GM19025 (cell line): ENCODE measurements at regions not wholly inside any gene's neighbourhood (a gene's known extent, or its start where the extent isn't known, plus 50 kb on each side); places are given as distances from the start of the nearest gene placed in this dataset.

ENCODE experiments used
- ATAC-seq: cut with Tn5 transposase; IDR thresholded peaks from one replicate; pipeline ENCODE4 v1.9.1; 2021; ENCODE audit warnings: mild to moderate bottlenecking, low read depth, moderate library complexity; ENCODE audit not compliant: unreplicated experiment

DNA sequence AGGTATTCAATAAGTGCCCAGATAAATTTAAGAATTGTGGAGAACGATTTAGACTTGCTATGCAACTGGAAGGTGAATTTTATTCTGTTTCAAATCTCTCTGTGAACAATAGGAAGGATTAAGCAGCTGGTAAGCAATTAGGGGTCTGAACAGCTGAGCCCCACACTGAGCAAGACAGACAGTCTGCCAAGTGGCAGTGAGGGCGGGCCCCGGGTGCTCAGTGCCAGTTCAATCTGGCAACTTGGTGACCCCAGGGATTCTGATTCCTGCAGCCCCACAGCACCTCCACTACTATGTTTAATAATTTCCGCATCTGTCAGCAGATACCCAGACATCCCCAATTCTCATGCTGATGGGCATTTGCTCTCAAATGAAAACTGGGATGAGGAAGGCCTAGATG is 317.3 kb downstream of the PPP1R2C start:
- no peak for ATAC-seq

GRCh38 chrX:42459735-42460134 is 318.2 kb downstream of the PPP1R2C start:
- ATAC-seq: no peak

DNA sequence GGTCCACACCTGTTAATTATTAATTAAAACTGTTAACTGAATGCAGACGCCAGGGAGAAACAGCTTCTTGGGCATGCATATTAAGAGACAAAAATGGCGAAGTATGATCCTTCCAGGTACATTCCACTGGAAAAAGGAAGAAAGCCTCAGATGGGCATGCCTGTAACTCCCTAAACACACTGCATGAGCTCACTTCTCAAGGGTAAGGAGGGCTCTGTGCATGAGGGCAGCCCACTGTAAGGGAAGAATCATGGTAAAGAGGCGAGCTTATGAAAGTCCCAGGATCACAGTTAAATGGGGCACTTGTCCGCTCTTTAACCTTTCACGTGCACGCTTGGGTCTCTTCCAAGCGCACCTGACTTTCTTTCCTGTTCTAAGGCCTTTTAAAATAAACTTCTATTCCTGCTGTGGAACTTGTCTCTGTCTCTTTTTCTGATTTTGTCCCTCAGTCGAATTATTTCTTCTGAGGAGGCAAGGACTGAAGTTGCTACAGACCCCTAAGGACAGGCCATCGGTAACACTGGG is 321.7 kb downstream of the PPP1R2C start:
- no peak for ATAC-seq

- ATAC-seq: no peak
Measured at GRCh38 chrX:42450228-42450627, 327.7 kb downstream of the PPP1R2C start.

DNA sequence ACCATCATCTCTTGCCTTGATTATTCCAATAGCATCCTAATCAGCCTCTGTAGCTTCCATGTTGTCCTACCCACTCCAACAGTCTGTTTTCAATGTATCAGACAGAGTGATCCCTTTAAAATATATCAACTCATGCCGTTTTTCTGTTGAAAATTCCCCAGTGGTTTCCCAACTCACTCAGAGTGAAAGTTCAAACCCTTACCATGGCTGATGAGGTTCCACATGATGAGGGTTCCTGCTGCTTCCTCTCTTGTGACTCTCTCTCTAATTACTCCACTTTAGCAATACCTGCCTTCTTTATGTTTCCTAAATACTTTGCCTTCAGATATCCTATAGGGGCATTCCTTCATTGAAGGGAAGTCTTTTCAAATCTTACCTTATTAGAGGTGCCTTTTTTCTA is 334.7 kb downstream of the PPP1R2C start:
- ATAC-seq: no peak

DNA sequence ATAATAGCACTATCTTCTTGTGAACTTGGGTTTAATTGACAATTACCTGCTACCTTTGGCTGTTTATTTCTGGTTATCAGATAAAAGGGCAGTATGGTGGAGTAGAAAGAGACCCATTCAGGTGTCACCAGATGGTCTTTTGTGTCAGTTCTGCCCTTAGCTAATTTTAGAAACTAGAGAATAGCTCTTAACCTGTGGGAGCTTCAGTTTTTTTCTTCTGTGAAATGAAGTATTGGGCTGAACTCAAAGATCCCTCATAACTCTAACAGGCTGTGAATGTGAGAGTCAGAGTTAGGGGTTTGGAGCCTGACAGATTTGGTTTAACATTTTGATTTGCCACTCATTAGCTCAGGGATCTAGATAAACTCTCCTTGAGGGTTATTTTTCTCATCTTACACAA is 335.2 kb downstream of the PPP1R2C start:
- no peak for ATAC-seq

DNA sequence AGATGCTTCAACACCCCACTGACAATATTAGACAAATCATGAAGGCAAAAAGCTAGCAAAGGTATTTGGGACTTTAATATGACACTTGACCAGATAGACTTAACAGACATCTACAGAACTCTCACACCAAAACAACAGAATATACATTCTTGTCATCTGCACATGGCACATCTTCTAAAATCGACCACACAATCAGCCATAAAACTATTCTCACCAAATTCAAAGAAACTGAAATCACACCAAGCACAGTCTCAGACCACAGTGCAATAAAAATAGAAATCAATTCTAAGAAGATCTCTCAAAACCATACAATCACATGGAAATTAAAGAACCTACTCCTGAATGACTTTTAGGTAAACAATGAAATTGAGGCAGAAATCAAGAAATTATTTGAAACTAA is 340.8 kb downstream of the PPP1R2C start:
- no peak for ATAC-seq

- no peak for ATAC-seq
Measured at GRCh38 chrX:42434458-42435166, 343.4 kb downstream of the PPP1R2C start.

GRCh38 chrX:42432552-42432951 is 345.4 kb downstream of the PPP1R2C start:
- no peak for ATAC-seq

DNA sequence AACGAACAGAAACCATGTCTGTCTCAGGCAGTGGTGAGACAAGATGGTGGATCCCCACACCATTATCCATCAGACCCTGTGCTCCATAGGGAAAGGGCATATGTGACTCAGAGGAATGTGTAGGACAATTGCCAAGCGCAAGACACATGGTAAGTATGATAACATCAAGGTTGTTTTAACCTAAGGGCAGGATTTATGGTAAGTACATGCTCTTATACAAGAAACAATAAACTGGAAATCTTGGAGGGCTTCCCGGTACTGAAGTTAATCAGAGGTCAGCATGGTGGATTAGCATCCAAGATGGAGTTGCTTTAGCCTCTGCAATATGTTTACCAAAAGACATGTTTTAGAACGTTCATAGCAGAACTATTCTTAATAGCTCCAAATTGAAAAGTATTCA is 355.0 kb downstream of the PPP1R2C start:
- ATAC-seq: no peak

- no peak for ATAC-seq
Measured at GRCh38 chrX:42420426-42420825, 357.5 kb downstream of the PPP1R2C start.

DNA sequence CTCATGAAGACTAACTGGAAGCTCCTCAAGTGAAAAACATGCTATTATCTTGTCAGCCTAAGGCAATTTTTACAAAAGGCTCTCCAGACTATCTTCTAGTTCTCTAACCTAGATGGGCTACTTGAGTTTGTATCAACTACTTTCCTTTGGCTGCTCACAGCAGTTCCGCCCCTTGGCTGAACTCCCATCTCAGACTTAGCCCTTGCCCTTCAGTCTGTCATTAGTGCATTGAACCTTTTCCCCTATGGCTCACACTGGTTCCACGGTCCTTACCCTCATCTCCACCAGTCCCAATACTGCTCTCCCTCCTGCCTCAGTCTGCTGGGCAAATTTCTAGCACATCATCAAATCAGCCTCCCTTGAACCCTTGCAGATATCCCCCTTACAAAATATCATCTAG is 362.3 kb downstream of the PPP1R2C start:
- ATAC-seq: no peak

- ATAC-seq: no peak
Measured at GRCh38 chrX:42414057-42414456, 363.9 kb downstream of the PPP1R2C start.

DNA sequence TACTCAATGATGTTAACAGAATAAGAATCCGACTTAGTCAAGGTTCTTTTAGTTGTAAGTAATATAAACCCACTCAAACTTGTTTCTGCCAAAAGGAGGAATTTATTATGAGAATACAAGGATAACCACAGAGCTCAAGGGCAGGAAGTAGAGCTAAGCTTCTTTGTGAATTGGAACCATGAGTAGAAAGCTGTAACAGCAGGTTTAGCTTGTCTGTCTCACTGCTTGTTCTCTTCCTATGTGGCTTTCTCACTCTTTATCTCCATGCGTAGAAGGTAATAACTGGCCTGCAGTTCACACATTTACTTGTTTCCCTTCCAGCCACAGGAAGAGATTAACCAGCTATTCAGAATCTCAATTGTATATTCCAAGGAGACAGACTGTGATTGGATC is 378.3 kb downstream of the PPP1R2C start:
- no peak for ATAC-seq

DNA sequence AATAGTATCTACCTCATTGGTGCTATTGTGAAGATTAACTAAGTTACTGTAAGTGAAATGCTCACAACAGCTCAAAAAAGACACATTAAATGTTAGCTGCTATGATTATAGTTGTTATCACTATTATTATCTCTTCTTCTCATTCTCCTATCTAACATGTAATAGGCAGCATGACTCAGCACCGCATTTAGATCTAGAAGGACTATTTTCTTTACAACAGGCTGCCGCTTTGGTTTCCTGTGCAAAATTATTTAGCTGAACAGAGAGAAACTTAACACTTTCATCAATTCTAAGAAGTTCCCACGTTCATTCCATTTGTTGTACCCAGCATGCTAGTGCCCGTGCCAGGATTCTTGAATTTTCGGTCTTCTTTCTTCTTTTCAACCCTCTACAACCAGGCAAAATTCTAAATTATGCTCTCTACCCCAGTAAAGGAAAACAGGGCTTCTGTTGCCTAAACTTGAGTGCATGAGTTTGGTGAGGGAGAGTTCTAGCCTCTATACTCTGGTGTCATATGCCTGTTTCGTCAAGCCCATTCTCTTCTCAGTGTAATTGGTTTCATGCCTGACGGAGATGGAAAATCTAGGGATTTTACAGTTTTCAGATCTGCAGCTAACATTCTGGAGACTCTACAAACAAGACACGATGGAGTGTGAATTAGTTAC is 378.9 kb downstream of the PPP1R2C start:
- ATAC-seq: no peak

GRCh38 chrX:42396136-42396535 is 381.8 kb downstream of the PPP1R2C start:
- ATAC-seq: no peak

GRCh38 chrX:42392846-42393245 is 385.1 kb downstream of the PPP1R2C start:
- ATAC-seq: no peak

- no peak for ATAC-seq
Measured at GRCh38 chrX:42386681-42387080, 391.3 kb downstream of the PPP1R2C start.

- ATAC-seq: no peak
Measured at GRCh38 chrX:42385730-42386129, 392.2 kb downstream of the PPP1R2C start.

DNA sequence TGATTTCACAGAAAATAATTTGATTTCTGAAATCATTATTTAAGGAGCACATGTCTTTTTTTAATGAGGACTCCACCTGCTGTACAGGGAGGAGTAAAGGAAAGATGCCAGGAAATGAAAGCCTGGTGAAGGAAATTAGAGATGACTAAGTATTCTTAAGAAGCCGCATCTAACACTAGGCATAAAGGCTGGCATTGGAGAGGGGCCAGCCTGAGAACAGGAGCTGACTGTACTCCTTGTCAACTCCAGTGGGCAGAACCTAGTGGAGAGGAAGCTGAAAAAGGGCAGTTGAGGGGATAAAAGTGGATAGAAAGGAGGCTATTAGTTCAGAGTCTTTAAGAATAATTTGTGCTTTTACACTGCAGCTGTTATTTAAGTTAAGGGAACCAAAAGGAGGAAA is 393.0 kb downstream of the PPP1R2C start:
- no peak for ATAC-seq

DNA sequence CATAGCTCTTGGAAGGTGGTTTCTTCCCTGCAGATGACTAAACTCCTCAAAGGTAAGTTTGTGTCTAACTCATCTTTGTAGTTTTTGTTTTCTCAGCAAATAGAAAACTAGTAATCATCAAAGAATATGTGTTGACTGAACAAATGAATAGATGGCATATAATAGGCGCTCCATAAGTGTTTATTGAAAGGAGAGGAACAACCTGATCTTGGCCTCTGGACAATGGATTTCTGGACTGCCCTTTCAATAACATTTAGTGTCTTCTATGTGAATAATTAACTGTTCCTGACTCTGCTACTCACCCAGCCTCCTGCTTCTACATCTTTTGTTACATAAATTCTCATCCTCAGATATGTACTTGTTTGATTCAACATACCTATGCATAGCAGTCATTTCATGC is 399.1 kb downstream of the PPP1R2C start:
- ATAC-seq: no peak

DNA sequence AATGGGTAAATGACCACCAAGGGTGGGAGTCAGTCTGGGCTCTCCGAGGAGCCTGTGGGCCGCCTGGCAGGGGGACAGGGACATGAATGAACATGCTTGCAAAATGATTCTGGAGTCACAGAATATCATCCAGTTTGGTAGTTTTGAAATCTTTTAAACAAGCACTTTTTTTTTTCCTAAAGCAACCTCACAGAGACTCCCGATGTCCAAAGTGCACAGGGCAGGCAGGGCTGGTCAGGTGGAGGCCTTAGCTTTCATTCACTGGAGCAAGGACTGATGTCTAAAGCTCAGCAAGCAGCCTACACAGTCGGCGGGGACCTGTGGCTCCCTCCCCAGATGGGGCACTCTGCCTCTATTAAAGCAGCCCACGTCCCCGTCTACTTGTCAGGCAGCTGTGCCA is 402.9 kb downstream of the PPP1R2C start:
- ATAC-seq: no peak
